Muscle of arm (tissue), 1 donor: ENCODE measurements at regions not wholly inside any gene's neighbourhood (a gene's known extent, or its start where the extent isn't known, plus 50 kb on each side); places are given as distances from the start of the nearest gene placed in this dataset.
"Not testable (repeated sequence)": the region's sequence is repeated elsewhere in the genome, so short reads cannot be mapped to it uniquely, and the experiment has no call there.

Experiments
- DNase-seq: peaks from one replicate; pipeline ENCODE4 v3.0.0-alpha.2; 2013

- DNase-seq = no peak
Measured at GRCh38 chr2:62334440-62335058, 138.6 kb downstream of the B3GNT2 start.

- no peak for DNase-seq
Measured at GRCh38 chr2:62334009-62334408, 138.1 kb downstream of the B3GNT2 start.

GRCh38 chr2:62330959-62331358, 135.0 kb downstream of the B3GNT2 start:
- DNase-seq = no peak

- DNase-seq = no peak
Measured at GRCh38 chr2:62329797-62330196, 133.9 kb downstream of the B3GNT2 start.

- no peak for DNase-seq
Measured at GRCh38 chr2:62326735-62327134, 130.8 kb downstream of the B3GNT2 start.

GRCh38 chr2:62325398-62325797, 129.5 kb downstream of the B3GNT2 start:
- DNase-seq = no peak

GRCh38 chr2:62321380-62322289, 125.7 kb downstream of the B3GNT2 start:
- DNase-seq = no peak

- DNase-seq = no peak
Measured at GRCh38 chr2:62320657-62321357, 124.9 kb downstream of the B3GNT2 start.

- DNase-seq = not testable (repeated sequence)
Measured at GRCh38 chr2:62320137-62320536, 124.2 kb downstream of the B3GNT2 start.

- DNase-seq = no peak
Measured at GRCh38 chr2:62319070-62319469, 123.2 kb downstream of the B3GNT2 start.

- no peak for DNase-seq
Measured at GRCh38 chr2:62315476-62315875, 119.6 kb downstream of the B3GNT2 start.

- no peak for DNase-seq
Measured at GRCh38 chr2:62314291-62314690, 118.4 kb downstream of the B3GNT2 start.

GRCh38 chr2:62313449-62314227, 117.7 kb downstream of the B3GNT2 start:
- no peak for DNase-seq

- DNase-seq = no peak
Measured at GRCh38 chr2:62309465-62310091, 113.7 kb downstream of the B3GNT2 start.

GRCh38 chr2:62309081-62309464, 113.2 kb downstream of the B3GNT2 start:
- DNase-seq = no peak

GRCh38 chr2:62307469-62308389, 111.8 kb downstream of the B3GNT2 start:
- DNase-seq = no peak

- DNase-seq = no peak
Measured at GRCh38 chr2:62306751-62307468, 111.0 kb downstream of the B3GNT2 start.

- no peak for DNase-seq
Measured at GRCh38 chr2:62305421-62306176, 109.7 kb downstream of the B3GNT2 start.
